IMR-90 (cell line): ENCODE measurements at regions not wholly inside any gene's neighbourhood (a gene's known extent, or its start where the extent isn't known, plus 50 kb on each side); places are given as distances from the start of the nearest gene placed in this dataset.

ENCODE experiments used
- ATAC-seq: fragments of 200-7000 bp; cut with Tn5 transposase; 2 replicates; pipeline ENCODE4 v1.9.1; 2020; ENCODE audit warnings: low read depth, mild to moderate bottlenecking, moderate library complexity
- BruUV-seq: library from RNA; stranded (reverse); fragments of 400-500 nt; replicated peaks from 2 replicates; lab custom pipeline; 2021; lab: Mats Ljungman, UMichigan
- CTCF ChIA-PET: fragments of 300-600 bp; formaldehyde crosslinking; extraction: SDS; loops from one replicate; lab custom pipeline; 2021; ENCODE audit warnings: antibody characterized with exemption; lab: Yijun Ruan, JAX
- POLR2A ChIA-PET: fragments of 300-600 bp; sonication (Branson Sonifier 250); formaldehyde crosslinking; loops from one replicate; lab custom pipeline; 2022; ENCODE audit warnings: antibody characterized with exemption; ENCODE audit not compliant: unreplicated experiment; lab: Charles Lee
- DNase-seq: peaks from one replicate; pipeline ENCODE4 v3.0.0; 2013
- H2AFZ ChIP-seq: replicated peaks from 2 replicates; pipeline ENCODE3; 2013; ENCODE audit warnings: low read length, mild to moderate bottlenecking; ENCODE audit not compliant: poor library complexity
- H2AK5ac ChIP-seq: 2 replicates; pipeline ENCODE4 v1.6.1; 2013; ENCODE audit warnings: low read depth, low read length, inconsistent platforms
- H2AK9ac ChIP-seq: replicated peaks from 2 replicates; pipeline ENCODE3; 2013; ENCODE audit warnings: mild to moderate bottlenecking, low read depth, low read length, moderate library complexity; ENCODE audit not compliant: poor library complexity
- H2BK120ac ChIP-seq: 2 replicates; pipeline ENCODE4 v1.6.1; 2013; ENCODE audit warnings: low read depth, low read length, inconsistent platforms
- H2BK15ac ChIP-seq: 3 replicates; pipeline ENCODE4 v1.6.1; 2013; ENCODE audit warnings: low read depth, low read length, inconsistent platforms
- H2BK20ac ChIP-seq: 2 replicates; pipeline ENCODE4 v1.6.1; 2013; ENCODE audit warnings: low read depth, mild to moderate bottlenecking, inconsistent platforms, low read length, moderate library complexity
- H2BK5ac ChIP-seq: 2 replicates; pipeline ENCODE4 v1.6.1; 2013; ENCODE audit warnings: mild to moderate bottlenecking, low read depth, low read length, inconsistent platforms; ENCODE audit not compliant: poor library complexity, severe bottlenecking
- H3K14ac ChIP-seq: replicated peaks from 2 replicates; pipeline ENCODE4 v1.6.1; 2013; ENCODE audit warnings: low read depth, low read length, inconsistent platforms
- H3K18ac ChIP-seq: 2 replicates; pipeline ENCODE4 v1.6.1; 2013; ENCODE audit warnings: low read depth, low read length, control low read depth
- H3K23ac ChIP-seq: 2 replicates; pipeline ENCODE4 v1.6.1; 2013; ENCODE audit warnings: low read depth, low read length, inconsistent platforms
- H3K27ac ChIP-seq: 2 replicates; pipeline ENCODE4 v1.5.1; 2013; ENCODE audit warnings: mild to moderate bottlenecking, control low read depth, low read length; ENCODE audit not compliant: insufficient read depth
- H3K27me3 ChIP-seq: 2 replicates; pipeline ENCODE4 v1.6.1; 2013; ENCODE audit warnings: low read length; ENCODE audit not compliant: control insufficient read depth, insufficient read depth
- H3K36me3 ChIP-seq: 2 replicates; pipeline ENCODE4 v1.6.1; 2013; ENCODE audit warnings: low read length, mixed read lengths; ENCODE audit not compliant: control insufficient read depth, insufficient read depth
- H3K4ac ChIP-seq: 2 replicates; pipeline ENCODE4 v1.6.1; 2013; ENCODE audit warnings: low read depth, low read length, inconsistent platforms
- H3K4me1 ChIP-seq: 2 replicates; pipeline ENCODE4 v1.6.1; 2013; ENCODE audit warnings: low read length, mixed read lengths; ENCODE audit not compliant: control insufficient read depth, insufficient read depth
- H3K4me2 ChIP-seq: 2 replicates; pipeline ENCODE4 v1.6.1; 2013; ENCODE audit warnings: low read depth, mild to moderate bottlenecking, control low read depth, low read length, moderate library complexity
- H3K4me3 ChIP-seq: 2 replicates; pipeline ENCODE4 v1.5.1; 2013; ENCODE audit warnings: low read depth, mild to moderate bottlenecking, control low read depth, low read length, moderate library complexity; ENCODE audit not compliant: insufficient read depth
- H3K56ac ChIP-seq: 2 replicates; pipeline ENCODE4 v1.6.1; 2013; ENCODE audit warnings: low read length, inconsistent platforms; ENCODE audit not compliant: insufficient read depth; ENCODE audit errors: extremely low read depth
- H3K79me1 ChIP-seq, 2 experiments: 2 replicates each; pipeline ENCODE4 v1.6.1; 2013; ENCODE audit warnings: low read length in 2 of 2, inconsistent platforms in 1 of 2, low read depth in 1 of 2
- H3K9ac ChIP-seq: 2 replicates; pipeline ENCODE4 v1.6.1; 2013; ENCODE audit warnings: low read depth, low read length, control low read depth
- H3K9me1 ChIP-seq: 2 replicates; pipeline ENCODE4 v1.6.1; 2013; ENCODE audit warnings: low read length, inconsistent platforms; ENCODE audit not compliant: insufficient read depth
- H3K9me3 ChIP-seq: 2 replicates; pipeline ENCODE4 v1.6.1; 2013; ENCODE audit warnings: low read length; ENCODE audit not compliant: control insufficient read depth, insufficient read depth
- H4K20me1 ChIP-seq: 2 replicates; pipeline ENCODE4 v1.6.1; 2013; ENCODE audit warnings: low read length, inconsistent platforms; ENCODE audit not compliant: insufficient read depth
- H4K5ac ChIP-seq: 2 replicates; pipeline ENCODE4 v1.6.1; 2013; ENCODE audit warnings: mild to moderate bottlenecking, low read depth, low read length, control low read depth
- H4K8ac ChIP-seq, 2 experiments: 2 replicates each; pipeline ENCODE4 v1.6.1; 2013; ENCODE audit warnings: low read depth in 2 of 2, low read length in 2 of 2, control low read depth in 1 of 2, inconsistent platforms in 1 of 2
- H4K91ac ChIP-seq: 2 replicates; pipeline ENCODE4 v1.6.1; 2013; ENCODE audit warnings: low read depth, low read length, inconsistent platforms; ENCODE audit not compliant: insufficient read depth
- CEBPB ChIP-seq: IDR thresholded peaks from 2 replicates; pipeline ENCODE4 v1.6.1; 2012; ENCODE audit warnings: low read depth, low read length, improper control_type of control experiment
- CHD1 ChIP-seq: IDR thresholded peaks from 2 replicates; pipeline ENCODE4 v1.6.1; 2012; ENCODE audit warnings: low read depth, low read length, improper control_type of control experiment
- CTCF ChIP-seq: conservative IDR thresholded peaks from 2 replicates; pipeline ENCODE4 v1.5.1; 2012; ENCODE audit warnings: mild to moderate bottlenecking, low read depth, low read length, improper control_type of control experiment
- ELK1 ChIP-seq: fragments of 150-350 bp; IDR thresholded peaks from 2 replicates; pipeline ENCODE4 v1.6.1; 2016; ENCODE audit warnings: low read depth, mild to moderate bottlenecking, low read length, moderate library complexity, borderline replicate concordance
- FOS ChIP-seq: fragments of 150-350 bp; IDR thresholded peaks from 2 replicates; pipeline ENCODE4 v1.6.1; 2016; ENCODE audit warnings: low read depth, low read length
- MAFK ChIP-seq: IDR thresholded peaks from 2 replicates; pipeline ENCODE4 v1.6.1; 2012; ENCODE audit warnings: low read depth, low read length, improper control_type of control experiment
- MAZ ChIP-seq: IDR thresholded peaks from 2 replicates; pipeline ENCODE4 v1.6.1; 2012; ENCODE audit warnings: low read depth, mild to moderate bottlenecking, low read length, improper control_type of control experiment, moderate library complexity, borderline replicate concordance
- MXI1 ChIP-seq: IDR thresholded peaks from 2 replicates; pipeline ENCODE4 v1.6.1; 2012; ENCODE audit warnings: low read depth, mild to moderate bottlenecking, low read length, moderate library complexity, borderline replicate concordance
- POLR2A ChIP-seq: IDR thresholded peaks from 2 replicates; pipeline ENCODE4 v1.6.1; 2012; ENCODE audit warnings: mild to moderate bottlenecking, low read depth, low read length
- RCOR1 ChIP-seq: IDR thresholded peaks from 2 replicates; pipeline ENCODE4 v1.6.1; 2012; ENCODE audit warnings: mild to moderate bottlenecking, low read length, improper control_type of control experiment; ENCODE audit not compliant: insufficient replicate concordance
- RFX5 ChIP-seq: IDR thresholded peaks from 2 replicates; pipeline ENCODE4 v1.8.0; 2012; ENCODE audit warnings: low read depth, mild to moderate bottlenecking, low read length, moderate library complexity
- SMC3 ChIP-seq: fragments of 150-350 bp; IDR thresholded peaks from 2 replicates; pipeline ENCODE4 v1.6.1; 2016; ENCODE audit warnings: low read depth, mild to moderate bottlenecking, antibody characterized with exemption, low read length, moderate library complexity
- USF2 ChIP-seq: fragments of 150-350 bp; IDR thresholded peaks from 2 replicates; pipeline ENCODE4 v1.6.1; 2017; ENCODE audit warnings: mild to moderate bottlenecking, antibody characterized with exemption, low read length, low read depth
- WGBS, 2 experiments: methylation state at CpG; one replicate each; pipeline versions ENCODE4 v1.1.5 to v1.1.7; 2013; ENCODE audit warnings: missing lambda C conversion rate in 2 of 2; ENCODE audit not compliant: insufficient read length in 1 of 2; ENCODE audit errors: extremely low coverage in 2 of 2; 5-methylcytosine and 5-hydroxymethylcytosine counted together
- dilution Hi-C: fragments of 300-500 bp; cut with HindIII; formaldehyde crosslinking; loops from one replicate; pipeline ENCODE4 v1.14.3; 2018; ENCODE audit warnings: low sequenced_read_pairs; ENCODE audit not compliant: unreplicated experiment
- in situ Hi-C: fragments of 300-500 bp; cut with MboI; formaldehyde crosslinking; loops from 3 replicates; pipeline ENCODE4 v1.14.3; 2019; ENCODE audit warnings: low sequenced_read_pairs, inconsistent platforms, mixed read lengths
- intact Hi-C: fragments of 100-400 bp; cut with micrococcal nuclease; formaldehyde crosslinking; loops from 2 replicates; pipeline ENCODE4 v1.10.0; 2022

- POLR2A ChIA-PET, result no interaction called here
- H4K20me1 ChIP-seq, result no peaks in the 10 kb centered on the region
- no peak overlapping the region for H3K27ac ChIP-seq
- H3K79me1 ChIP-seq, result no peaks in the 10 kb centered on the region
- H3K4me3 ChIP-seq, result no peak overlapping the region
- no peaks in the 10 kb centered on the region for H3K4me1 ChIP-seq
- no TSS peak for BruUV-seq
- dilution Hi-C loops, result no loop called here
- no peak overlapping the region for H3K9ac ChIP-seq
- no peak overlapping the region for H3K18ac ChIP-seq
- DNase-seq (no peak), ATAC-seq (no peak)
- no peak overlapping the region for H4K8ac ChIP-seq
- no peaks in the 10 kb centered on the region for H3K27me3 ChIP-seq
- no peak overlapping the region for H2BK20ac ChIP-seq
- H3K4ac ChIP-seq, result no peak overlapping the region
- no peak overlapping the region for H2AK9ac ChIP-seq
- intact Hi-C loops, result no loop called here
- no peak for TF ChIP-seq MXI1
- TF ChIP-seq SMC3, result no peak
- no peak for TF ChIP-seq POLR2A
- TF ChIP-seq USF2, result no peak
- TF ChIP-seq RCOR1, result no peak
- TF ChIP-seq CTCF, result no peak
- TF ChIP-seq MAFK, result no peak
- no peak for TF ChIP-seq CHD1
- TF ChIP-seq MAZ, result no peak
- no peak for TF ChIP-seq CEBPB
- no peak for TF ChIP-seq FOS
- no peak for TF ChIP-seq RFX5
- TF ChIP-seq ELK1, result no peak
- H4K91ac ChIP-seq, result no peak overlapping the region
- no peak overlapping the region for H3K4me2 ChIP-seq
- H4K5ac ChIP-seq, result no peak overlapping the region
- no peak overlapping the region for H3K23ac ChIP-seq
- in situ Hi-C loops, result no loop called here
- CTCF ChIA-PET, result no interaction called here
- H3K14ac ChIP-seq, result no peak overlapping the region
- no peaks in the 10 kb centered on the region for H3K9me1 ChIP-seq
- H3K36me3 ChIP-seq, result no peaks in the 10 kb centered on the region
- no peak overlapping the region for H2BK5ac ChIP-seq
- 83% methylated on average over 1 of the region's 7 CpGs; no CpG with 5 or more reads in 1 of the 2 experiments for WGBS, 2 experiments
- no peak overlapping the region for H2AK5ac ChIP-seq
- H3K56ac ChIP-seq, result no peak overlapping the region
- H3K9me3 ChIP-seq, result peaks cover 22% of the 10 kb centered on the region
- no peak overlapping the region for H2BK15ac ChIP-seq
- no peak overlapping the region for H2AFZ ChIP-seq
- H2BK120ac ChIP-seq, result no peak overlapping the region
Observed at GRCh38 chr5:2125901-2126265, 243.2 kb upstream of the IRX4 start.
